ENCODE measurements at regions not wholly inside any gene's neighbourhood (a gene's known extent, or its start where the extent isn't known, plus 50 kb on each side); places are given as distances from the start of the nearest gene placed in this dataset.

- TF ChIP-seq CHD7 (IDR thresholded peaks at IDR 0.05; ENCODE audit: insufficient replicate concordance, low read length) (no peak), MAFK (IDR thresholded peaks at IDR 0.05; ENCODE audit: low read depth, low read length) (no peak), NANOG (IDR thresholded peaks at IDR 0.05; ENCODE audit: insufficient read depth, low read depth, low read length, poor library complexity, severe bottlenecking) (no peak), SAP30 (IDR thresholded peaks at IDR 0.05; ENCODE audit: insufficient read depth, insufficient replicate concordance, low read length) (no peak)
Observed at GRCh38 chr12:131220331-131220685, 266.6 kb downstream of the ADGRD1 start (continued).

Measured in H1 (cell line).